Fibroblast of villous mesenchyme (primary cell): ENCODE measurements at regions not wholly inside any gene's neighbourhood (a gene's known extent, or its start where the extent isn't known, plus 50 kb on each side); places are given as distances from the start of the nearest gene placed in this dataset.
A peak's percentile ranks its signal among the peaks of the same experiment; 100 is the strongest.
"Not testable (repeated sequence)": the region's sequence is repeated elsewhere in the genome, so short reads cannot be mapped to it uniquely, and the experiment has no call there.

Experiments used
- DNase-seq: peaks from one replicate; pipeline ENCODE4 v3.0.0-alpha.2; 2010; ENCODE audit warnings: low read depth
- H3K4me3 ChIP-seq: 2 replicates; pipeline ENCODE4 v1.5.1; 2011; ENCODE audit warnings: low read depth, mild to moderate bottlenecking, low read length
- CTCF ChIP-seq: IDR thresholded peaks from 2 replicates; pipeline ENCODE4 v1.5.1; 2012; ENCODE audit warnings: low read depth, mild to moderate bottlenecking, low read length; ENCODE audit not compliant: insufficient read depth

GRCh38 chr4:26058537-26058936, 144.5 kb downstream of the SMIM20 start:
- TF ChIP-seq CTCF, result no peak
- no peak for DNase-seq
- no peak overlapping the region for H3K4me3 ChIP-seq

GRCh38 chr4:26059391-26060154, 145.6 kb downstream of the SMIM20 start:
- TF ChIP-seq CTCF, result no peak
- no peak for DNase-seq

GRCh38 chr4:26060286-26060685, 146.3 kb downstream of the SMIM20 start:
- H3K4me3 ChIP-seq, result no peak overlapping the region
- TF ChIP-seq CTCF, result no peak
- DNase-seq, result no peak

More at GRCh38 chr4:26059391-26060154, 145.6 kb downstream of the SMIM20 start:
- no peak overlapping the region for H3K4me3 ChIP-seq

GRCh38 chr4:26061248-26061986, 147.4 kb downstream of the SMIM20 start:
- peak; percentile 69 for DNase-seq
- peak; percentile 86 for TF ChIP-seq CTCF
- H3K4me3 ChIP-seq, result no peak overlapping the region

GRCh38 chr4:26062215-26062614, 148.2 kb downstream of the SMIM20 start:
- peak; percentile 44 for DNase-seq
- no peak for TF ChIP-seq CTCF
- no peak overlapping the region for H3K4me3 ChIP-seq

- peak overlapping the region; percentile 27 for H3K4me3 ChIP-seq
- not testable (repeated sequence) for DNase-seq
Measured at GRCh38 chr4:26064009-26064408, 150.0 kb downstream of the SMIM20 start.

- DNase-seq, result peak; percentile 23
- no peak overlapping the region for H3K4me3 ChIP-seq
- TF ChIP-seq CTCF, result no peak
Measured at GRCh38 chr4:26065833-26066232, 151.8 kb downstream of the SMIM20 start.
